ENCODE measurements at regions not wholly inside any gene's neighbourhood (a gene's known extent, or its start where the extent isn't known, plus 50 kb on each side); places are given as distances from the start of the nearest gene placed in this dataset.

DNA sequence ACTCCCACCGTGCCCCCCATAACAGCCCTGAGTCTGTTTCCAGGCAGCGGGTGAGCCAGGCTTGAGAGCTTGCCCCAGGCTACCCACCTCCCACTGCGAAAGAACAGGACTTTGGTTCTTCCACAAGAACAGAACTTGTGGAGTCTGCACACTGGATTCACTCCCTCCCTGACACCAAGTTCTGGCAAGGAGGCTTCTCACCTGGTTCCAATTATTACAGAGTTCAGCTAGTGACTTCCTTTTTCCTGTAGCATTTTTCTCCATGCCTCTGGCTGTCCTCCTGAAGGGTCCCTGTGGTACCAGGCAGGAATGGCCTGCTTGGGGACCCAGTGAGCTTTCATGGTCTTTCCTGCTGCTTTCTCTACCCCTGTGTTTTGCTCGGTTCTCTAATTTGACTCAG is 208.6 kb upstream of the SFRP2 start:
- TF ChIP-seq CTCF (IDR thresholded peaks at IDR 0.05) (no peak), POLR2A (IDR thresholded peaks at IDR 0.05) (no peak), POLR2AphosphoS5 (IDR thresholded peaks at IDR 0.05) (no peak)
